ENCODE measurements at regions not wholly inside any gene's neighbourhood (a gene's known extent, or its start where the extent isn't known, plus 50 kb on each side); places are given as distances from the start of the nearest gene placed in this dataset.

DNA sequence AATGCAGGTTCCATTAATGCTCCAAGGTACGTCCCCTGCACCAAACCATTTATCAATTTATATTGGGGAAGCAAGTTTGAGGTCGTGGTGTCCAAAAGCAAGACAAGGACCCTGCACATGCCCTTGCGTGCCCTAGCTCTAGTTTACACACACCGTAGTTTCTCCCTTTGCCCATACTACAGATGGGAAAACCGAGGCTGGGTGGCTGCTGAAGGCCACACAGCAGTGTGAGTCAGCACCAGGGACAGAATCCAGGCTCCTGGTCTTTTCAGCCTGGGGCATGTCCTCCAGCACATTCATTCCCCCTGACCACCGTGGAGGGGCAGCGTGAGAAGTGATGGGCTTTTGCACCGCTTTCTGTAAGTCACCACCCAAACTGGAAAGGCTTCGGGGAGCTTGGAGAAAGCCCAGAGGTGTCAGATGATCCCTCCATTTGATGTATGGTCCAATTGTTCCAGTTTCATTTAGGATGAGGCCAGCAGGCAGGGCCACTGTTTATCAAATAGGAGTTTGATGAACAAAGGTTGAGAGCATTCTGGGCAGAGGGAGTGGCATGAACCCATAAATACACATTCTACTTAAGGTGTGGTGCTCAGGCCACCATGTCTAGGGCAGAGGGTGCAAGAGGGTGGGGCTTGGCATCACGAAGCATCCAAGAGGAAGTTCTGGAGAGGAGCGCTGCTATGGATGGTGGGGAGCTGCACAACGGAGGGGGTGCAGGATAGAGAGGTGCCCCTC, 274.1 kb downstream of the HAUS1 start:
- TF ChIP-seq CTCF (IDR thresholded peaks at IDR 0.05; ENCODE audit: low read depth, low read length, missing input control) (no peak), GABPA (IDR thresholded peaks at IDR 0.05 in 1 of 2, conservative IDR thresholded peaks at IDR 0.05 in 1 of 2) (no peak), REST (IDR thresholded peaks at IDR 0.05) (no peak), RAD21 (IDR thresholded peaks at IDR 0.05) (no peak), HNF4A (conservative IDR thresholded peaks at IDR 0.05) (no peak), JUND (IDR thresholded peaks at IDR 0.05) (no peak), EGR1 (IDR thresholded peaks at IDR 0.05; ENCODE audit: low read depth in 2 of 2) (no peak), YY1 (IDR thresholded peaks at IDR 0.05) (no peak), TAF1 (conservative IDR thresholded peaks at IDR 0.05) (no peak), SP1 (IDR thresholded peaks at IDR 0.05) (no peak)
- TF ChIP-seq, protein P1, sequence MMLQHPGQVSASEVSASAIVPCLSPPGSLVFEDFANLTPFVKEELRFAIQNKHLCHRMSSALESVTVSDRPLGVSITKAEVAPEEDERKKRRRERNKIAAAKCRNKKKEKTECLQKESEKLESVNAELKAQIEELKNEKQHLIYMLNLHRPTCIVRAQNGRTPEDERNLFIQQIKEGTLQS (IDR thresholded peaks at IDR 0.05): no peak
- TF ChIP-seq, protein P2, sequence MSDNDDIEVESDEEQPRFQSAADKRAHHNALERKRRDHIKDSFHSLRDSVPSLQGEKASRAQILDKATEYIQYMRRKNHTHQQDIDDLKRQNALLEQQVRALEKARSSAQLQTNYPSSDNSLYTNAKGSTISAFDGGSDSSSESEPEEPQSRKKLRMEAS (IDR thresholded peaks at IDR 0.05): no peak

All from liver (tissue), 3 donors.